H1 (cell line): ENCODE measurements at regions not wholly inside any gene's neighbourhood (a gene's known extent, or its start where the extent isn't known, plus 50 kb on each side); places are given as distances from the start of the nearest gene placed in this dataset.

ENCODE experiments used
- CTCF ChIA-PET: fragments of 300-600 bp; sonication (Branson Sonifier 250); formaldehyde crosslinking; loops from one replicate; lab custom pipeline; 2021; ENCODE audit not compliant: partially characterized antibody; lab: Charles Lee
- POLR2A ChIA-PET: fragments of 300-600 bp; sonication (Branson Sonifier 250); formaldehyde crosslinking; loops from one replicate; lab custom pipeline; 2021; ENCODE audit warnings: inconsistent platforms; ENCODE audit not compliant: partially characterized antibody; lab: Charles Lee
- DNase-seq, 2 experiments: peaks; one replicate each; pipeline versions ENCODE4 v3.0.0 to v3.0.0-alpha.2; 2010 to 2022; ENCODE audit warnings: low spot score in 2 of 2, low read depth in 1 of 2, mixed read lengths in 1 of 2
- FAIRE-seq: peaks from 2 replicates; lab custom pipeline; 2011; peaks lifted over from hg19 to GRCh38; lab: Jason Lieb, UNC
- H2AFZ ChIP-seq: 2 replicates; pipeline ENCODE4 v1.8.1; 2012; ENCODE audit warnings: low read length, inconsistent platforms
- H2AK5ac ChIP-seq: 2 replicates; pipeline ENCODE4 v1.6.1; 2013; ENCODE audit warnings: low read depth, low read length
- H2BK120ac ChIP-seq: replicated peaks from 2 replicates; pipeline ENCODE3; 2013; ENCODE audit warnings: low read depth, low read length, inconsistent platforms
- H2BK12ac ChIP-seq: 2 replicates; pipeline ENCODE4 v1.6.1; 2013; ENCODE audit warnings: low read depth, low read length
- H2BK15ac ChIP-seq: 2 replicates; pipeline ENCODE4 v1.6.1; 2013; ENCODE audit warnings: low read length
- H2BK20ac ChIP-seq: 2 replicates; pipeline ENCODE4 v1.6.1; 2013; ENCODE audit warnings: low read length
- H2BK5ac ChIP-seq: 2 replicates; pipeline ENCODE4 v1.6.1; 2013; ENCODE audit warnings: low read depth, low read length
- H3K14ac ChIP-seq: 2 replicates; pipeline ENCODE4 v1.6.1; 2013; ENCODE audit warnings: inconsistent platforms; ENCODE audit not compliant: insufficient read length
- H3K18ac ChIP-seq: 2 replicates; pipeline ENCODE4 v1.6.1; 2013; ENCODE audit warnings: low read length; ENCODE audit errors: extremely low read depth
- H3K23ac ChIP-seq: 2 replicates; pipeline ENCODE4 v1.6.1; 2013; ENCODE audit warnings: inconsistent platforms; ENCODE audit not compliant: insufficient read length
- H3K23me2 ChIP-seq: 2 replicates; pipeline ENCODE4 v1.6.1; 2013; ENCODE audit warnings: low read depth, low read length
- H3K27ac ChIP-seq: 2 replicates; pipeline ENCODE4 v1.6.1; 2011; ENCODE audit warnings: low read depth, low read length, inconsistent platforms
- H3K27me3 ChIP-seq, 4 experiments: replicated peaks in 1 of 4; 1 replicate in 1 of 4; 2 replicates in 3 of 4; pipeline versions ENCODE4 v1.6.1 to v1.8.1; 2011 to 2013; ENCODE audit warnings: low read length in 3 of 4, mild to moderate bottlenecking in 3 of 4, inconsistent platforms in 2 of 4, mixed read lengths in 2 of 4, moderate library complexity in 1 of 4; ENCODE audit not compliant: control insufficient read depth in 3 of 4, insufficient read depth in 3 of 4; ENCODE audit errors: extremely low read depth in 1 of 4
- H3K36me3 ChIP-seq, 4 experiments: 2 replicates each; pipeline versions ENCODE4 v1.6.1 to v1.8.1; 2011 to 2013; ENCODE audit warnings: mild to moderate bottlenecking in 4 of 4, low read length in 3 of 4, moderate library complexity in 2 of 4, control low read depth in 1 of 4, inconsistent platforms in 1 of 4; ENCODE audit not compliant: insufficient read depth in 4 of 4, control insufficient read depth in 2 of 4
- H3K4ac ChIP-seq: replicated peaks from 2 replicates; pipeline ENCODE3; 2013; ENCODE audit warnings: low read length, low read depth, mixed read lengths, inconsistent platforms; ENCODE audit not compliant: insufficient read length
- H3K4me1 ChIP-seq, 4 experiments: replicated peaks in 1 of 4; 1 replicate in 1 of 4; 2 replicates in 3 of 4; pipeline versions ENCODE4 v1.6.1 to v1.8.1; 2011 to 2013; ENCODE audit warnings: low read length in 3 of 4, inconsistent platforms in 2 of 4, mixed read lengths in 1 of 4; ENCODE audit not compliant: insufficient read depth in 4 of 4, control insufficient read depth in 3 of 4
- H3K4me2 ChIP-seq, 2 experiments: 2 replicates each; pipeline versions ENCODE4 v1.6.1 to v1.8.1; 2011 to 2013; ENCODE audit warnings: low read depth in 2 of 2, low read length in 2 of 2, control low read depth in 1 of 2, inconsistent platforms in 1 of 2, mild to moderate bottlenecking in 1 of 2; ENCODE audit not compliant: insufficient read depth in 1 of 2
- H3K4me3 ChIP-seq, 4 experiments: fragments of 200-600, 300-600 bp in 1 of 4; sonication (generic), shearing (Covaris generic), sonication (Bioruptor Twin) in 1 of 4; 2 replicates each; pipeline versions ENCODE4 v1.5.1 to v1.8.1; 2011 to 2016; ENCODE audit warnings: low read length in 4 of 4, low read depth in 3 of 4, control low read depth in 2 of 4, inconsistent platforms in 2 of 4, mild to moderate bottlenecking in 2 of 4, mixed read lengths in 1 of 4, moderate library complexity in 1 of 4; ENCODE audit not compliant: insufficient read depth in 2 of 4; ENCODE audit errors: extremely low read depth in 1 of 4
- H3K56ac ChIP-seq: replicated peaks from 2 replicates; pipeline ENCODE3; 2013; ENCODE audit warnings: low read depth, mild to moderate bottlenecking, mixed read lengths, low read length, inconsistent platforms; ENCODE audit not compliant: insufficient read length
- H3K79me1 ChIP-seq: 2 replicates; pipeline ENCODE4 v1.6.1; 2013; ENCODE audit warnings: low read depth, low read length, control low read depth
- H3K79me2 ChIP-seq, 2 experiments: 2 replicates each; pipeline versions ENCODE4 v1.6.1 to v1.8.1; 2012 to 2013; ENCODE audit warnings: low read length in 2 of 2, mild to moderate bottlenecking in 2 of 2, inconsistent platforms in 1 of 2; ENCODE audit not compliant: insufficient read depth in 2 of 2, control insufficient read depth in 1 of 2
- H3K9ac ChIP-seq, 4 experiments: replicated peaks in 1 of 4; 1 replicate in 1 of 4; 2 replicates in 3 of 4; pipeline versions ENCODE4 v1.6.1 to v1.8.1; 2011 to 2013; ENCODE audit warnings: low read depth in 3 of 4, low read length in 3 of 4, control low read depth in 2 of 4, mild to moderate bottlenecking in 2 of 4, moderate library complexity in 2 of 4, inconsistent platforms in 1 of 4; ENCODE audit errors: extremely low read depth in 1 of 4
- H3K9me3 ChIP-seq, 2 experiments: 2 replicates each; pipeline versions ENCODE4 v1.6.1 to v1.8.1; 2012 to 2013; ENCODE audit warnings: mild to moderate bottlenecking in 2 of 2, moderate library complexity in 2 of 2, control low read depth in 1 of 2, inconsistent platforms in 1 of 2, low read depth in 1 of 2, low read length in 1 of 2, mixed read lengths in 1 of 2; ENCODE audit not compliant: insufficient read depth in 2 of 2
- H4K20me1 ChIP-seq, 2 experiments: replicated peaks in 1 of 2; 2 replicates each; pipeline versions ENCODE3 to v1.8.1; 2011 to 2013; ENCODE audit warnings: inconsistent platforms in 2 of 2, low read length in 2 of 2, mild to moderate bottlenecking in 1 of 2; ENCODE audit not compliant: insufficient read depth in 2 of 2, control insufficient read depth in 1 of 2
- H4K5ac ChIP-seq: 2 replicates; pipeline ENCODE4 v1.6.1; 2013; ENCODE audit warnings: low read length, low read depth, mixed read lengths, inconsistent platforms; ENCODE audit not compliant: insufficient read length
- H4K8ac ChIP-seq: 2 replicates; pipeline ENCODE4 v1.8.0; 2013; ENCODE audit warnings: mild to moderate bottlenecking, moderate library complexity, low read length, inconsistent platforms; ENCODE audit not compliant: insufficient read depth; ENCODE audit errors: extremely low read depth
- H4K91ac ChIP-seq: replicated peaks from 2 replicates; pipeline ENCODE3; 2013; ENCODE audit warnings: low read length, mixed read lengths, inconsistent platforms; ENCODE audit not compliant: insufficient read length
- BRCA1 ChIP-seq: IDR thresholded peaks from 2 replicates; pipeline ENCODE4 v1.6.1; 2012; ENCODE audit warnings: low read depth, low read length, improper control_type of control experiment
- WGBS, 2 experiments: shearing (Covaris generic) in 1 of 2; methylation state at CpG; one replicate each; pipeline versions ENCODE4 v1.1.6 to v1.1.7; 2013 to 2015; ENCODE audit warnings: low lambda C conversion rate in 2 of 2, mixed read lengths in 2 of 2, inconsistent platforms in 1 of 2, low coverage in 1 of 2, missing lambda C conversion rate in 1 of 2; ENCODE audit not compliant: insufficient replicate concordance in 2 of 2, insufficient coverage in 1 of 2, insufficient read length in 1 of 2; ENCODE audit errors: extremely low coverage in 1 of 2, missing lambda C conversion rate in 1 of 2; 5-methylcytosine and 5-hydroxymethylcytosine counted together

- H4K20me1 ChIP-seq: no peaks in the 10 kb centered on the region
- H3K36me3 ChIP-seq: no peaks in the 10 kb centered on the region
- no peak for DNase-seq
- 90% methylated on average over 3 of the region's 3 CpGs; no CpG with 5 or more reads in 1 of the 2 experiments for WGBS, 2 experiments
- no peak overlapping the region for H2AFZ ChIP-seq
- H4K91ac ChIP-seq: no peak overlapping the region
- no peak overlapping the region for H2AK5ac ChIP-seq
- H4K8ac ChIP-seq: no peak overlapping the region
- no peak overlapping the region for H2BK12ac ChIP-seq
- no peak overlapping the region for H2BK5ac ChIP-seq
- H3K27ac ChIP-seq: no peak overlapping the region
- no peak overlapping the region for H4K5ac ChIP-seq
- ChIA-PET CTCF (no interaction called here), POLR2A (no interaction called here)
- H3K9me3 ChIP-seq: no peaks in the 10 kb centered on the region
- H3K79me2 ChIP-seq: no peaks in the 10 kb centered on the region
- no peaks in the 10 kb centered on the region for H3K79me1 ChIP-seq
- no peak overlapping the region for H2BK15ac ChIP-seq
- H3K4ac ChIP-seq: no peak overlapping the region
- H3K56ac ChIP-seq: no peak overlapping the region
- H3K23ac ChIP-seq: no peak overlapping the region
- no peak overlapping the region for H3K4me2 ChIP-seq
- no peak overlapping the region for H3K4me3 ChIP-seq
- no peak overlapping the region for H2BK120ac ChIP-seq
- no peaks in the 10 kb centered on the region for H3K23me2 ChIP-seq
- no peak overlapping the region for H2BK20ac ChIP-seq
- no peak for FAIRE-seq
- no peak overlapping the region for H3K14ac ChIP-seq
- H3K9ac ChIP-seq: no peak overlapping the region
- no peaks in the 10 kb centered on the region for H3K4me1 ChIP-seq
- H3K18ac ChIP-seq: no peak overlapping the region
- H3K27me3 ChIP-seq: no peaks in the 10 kb centered on the region
- no peak for TF ChIP-seq BRCA1
Measured at GRCh38 chr3:165553371-165553770, 283.9 kb downstream of the BCHE start.
